GM19324 (cell line): ENCODE measurements at regions not wholly inside any gene's neighbourhood (a gene's known extent, or its start where the extent isn't known, plus 50 kb on each side); places are given as distances from the start of the nearest gene placed in this dataset.

ENCODE experiments used
- ATAC-seq: cut with Tn5 transposase; IDR thresholded peaks from one replicate; pipeline ENCODE4 v1.9.1; 2021; ENCODE audit warnings: mild to moderate bottlenecking, moderate library complexity; ENCODE audit not compliant: unreplicated experiment, low FRiP score

- no peak for ATAC-seq
These were observed 51.5 kb downstream of the IRAG1 start for GRCh38 chr11:10641912-10642697.

GRCh38 chr11:10641177-10641911 is 52.2 kb downstream of the IRAG1 start:
- peak; percentile 77 for ATAC-seq

GRCh38 chr11:10640308-10640707 is 53.2 kb downstream of the IRAG1 start:
- ATAC-seq = no peak

- ATAC-seq = no peak
These were observed 54.2 kb downstream of the IRAG1 start for GRCh38 chr11:10639350-10639749.

- ATAC-seq = no peak
These were observed 55.1 kb downstream of the IRAG1 start for GRCh38 chr11:10638316-10638925.

GRCh38 chr11:10637731-10638151 is 55.8 kb downstream of the IRAG1 start:
- no peak for ATAC-seq

- no peak for ATAC-seq
These were observed 59.1 kb downstream of the IRAG1 start for GRCh38 chr11:10634407-10634806.

GRCh38 chr11:10633261-10633660 is 60.3 kb downstream of the IRAG1 start:
- no peak for ATAC-seq

GRCh38 chr11:10632483-10632882 is 61.1 kb downstream of the IRAG1 start:
- ATAC-seq = no peak

GRCh38 chr11:10631761-10632160 is 61.8 kb downstream of the IRAG1 start:
- no peak for ATAC-seq

- no peak for ATAC-seq
These were observed 61.0 kb upstream of the LYVE1 start for GRCh38 chr11:10629411-10630002.

- no peak for ATAC-seq
These were observed 60.2 kb upstream of the LYVE1 start for GRCh38 chr11:10628508-10629236.

GRCh38 chr11:10627816-10628215 is 59.4 kb upstream of the LYVE1 start:
- no peak for ATAC-seq

- no peak for ATAC-seq
These were observed 58.8 kb upstream of the LYVE1 start for GRCh38 chr11:10627291-10627690.

- no peak for ATAC-seq
These were observed 57.5 kb upstream of the LYVE1 start for GRCh38 chr11:10625982-10626311.

GRCh38 chr11:10625281-10625981 is 57.0 kb upstream of the LYVE1 start:
- no peak for ATAC-seq

- ATAC-seq = no peak
These were observed 55.6 kb upstream of the LYVE1 start for GRCh38 chr11:10623797-10624761.

GRCh38 chr11:10622957-10623791 is 54.7 kb upstream of the LYVE1 start:
- no peak for ATAC-seq
